ENCODE measurements at regions not wholly inside any gene's neighbourhood (a gene's known extent, or its start where the extent isn't known, plus 50 kb on each side); places are given as distances from the start of the nearest gene placed in this dataset.

DNA sequence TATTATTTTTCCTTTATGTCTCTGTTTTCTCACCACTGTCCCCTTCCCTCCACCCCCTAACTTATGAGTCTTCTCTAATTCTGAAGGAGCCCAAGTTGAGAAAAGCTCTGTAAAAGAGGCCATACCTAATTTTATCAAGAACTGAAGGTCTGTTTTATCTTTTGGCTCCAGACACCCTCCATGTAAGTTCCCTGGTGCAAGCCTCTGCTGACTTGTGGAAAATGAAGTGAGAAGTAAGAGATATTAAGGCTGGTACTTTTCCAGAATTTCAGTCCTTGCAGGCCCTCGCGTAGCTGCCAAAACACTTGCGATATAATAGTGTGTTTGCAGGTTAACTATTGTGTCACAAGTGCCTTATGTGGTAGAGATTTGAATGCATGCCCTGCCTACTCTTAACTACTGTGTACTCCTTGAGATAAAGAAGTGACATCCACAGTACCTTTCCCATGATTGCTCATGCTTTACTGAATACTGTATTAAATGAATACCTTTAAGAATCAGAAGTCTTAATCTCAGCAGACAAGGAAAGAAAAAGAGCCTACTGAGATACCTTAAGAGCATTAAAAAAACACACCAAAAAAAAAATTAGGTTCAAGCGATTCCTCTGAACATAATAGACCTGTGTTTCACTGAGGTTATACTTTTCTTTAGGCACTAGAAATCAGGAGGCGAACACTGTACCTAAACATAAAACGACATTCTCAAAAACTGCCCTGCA is 143.6 kb upstream of the ZNF184 start:
- H3K4me1 ChIP-seq (ENCODE audit: control insufficient read depth, extremely low read depth, insufficient read depth, low read length), result peaks cover 7% of the 10 kb centered on the region
- peak overlapping the region; percentile 79 for H3K4me2 ChIP-seq (ENCODE audit: insufficient read depth, low read length)
- H2AFZ ChIP-seq (ENCODE audit: low read depth, low read length), result peak overlapping the region; percentile 78
- peaks cover 0 to 6% of the 10 kb centered on the region in 2 experiments for H3K27me3 ChIP-seq (ENCODE audit: control insufficient read depth in 2 of 2, insufficient read depth in 2 of 2, low read length in 2 of 2)
- dilution Hi-C loops (cut with MboI; ENCODE audit: extremely low pct_ligation_motif_present, low sequenced_read_pairs), result no loop called here
- H3K9ac ChIP-seq (replicated peaks; ENCODE audit: extremely low read depth, insufficient read depth, low read length), result no peak overlapping the region
- no TSS peak for BruUV-seq (replicated peaks)
- CTCF ChIA-PET, result interaction anchor here (1.0 to 4.6 kb wide), 4 partner anchors 7 to 98 kb away, joined by 3 to 30 read pairs (median 12); no protein-coding TSS in a partner anchor
- intact Hi-C loops (cut with micrococcal nuclease), result loop anchor here (5.0 to 10.0 kb wide), 2 partner anchors 71 to 278 kb away; a partner anchor contains a TSS
- no peaks in the 10 kb centered on the region for H4K20me1 ChIP-seq (replicated peaks; ENCODE audit: control insufficient read depth, extremely low read depth, insufficient read depth, low read length)
- peak overlapping the region in 1 of 3 experiments; percentile 68 for H3K4me3 ChIP-seq (replicated peaks in 1 of 3; ENCODE audit: insufficient read depth in 1 of 3, low read depth in 1 of 3, low read length in 3 of 3)
- DNase-seq (ENCODE audit: low read depth, low spot score) (no peak), FAIRE-seq (peak; percentile 26)
- no peaks in the 10 kb centered on the region for H3K9me1 ChIP-seq (replicated peaks; ENCODE audit: control insufficient read depth, extremely low read depth, insufficient read depth, low read length)
- POLR2A ChIA-PET, result interaction anchor here (0.5 kb wide), 1 partner anchor 440 kb away, joined by 6 read pairs; no protein-coding TSS in a partner anchor
- no peaks in the 10 kb centered on the region for H3K79me2 ChIP-seq (ENCODE audit: control insufficient read depth, insufficient read depth, low read length)
- TF ChIP-seq, protein P1, sequence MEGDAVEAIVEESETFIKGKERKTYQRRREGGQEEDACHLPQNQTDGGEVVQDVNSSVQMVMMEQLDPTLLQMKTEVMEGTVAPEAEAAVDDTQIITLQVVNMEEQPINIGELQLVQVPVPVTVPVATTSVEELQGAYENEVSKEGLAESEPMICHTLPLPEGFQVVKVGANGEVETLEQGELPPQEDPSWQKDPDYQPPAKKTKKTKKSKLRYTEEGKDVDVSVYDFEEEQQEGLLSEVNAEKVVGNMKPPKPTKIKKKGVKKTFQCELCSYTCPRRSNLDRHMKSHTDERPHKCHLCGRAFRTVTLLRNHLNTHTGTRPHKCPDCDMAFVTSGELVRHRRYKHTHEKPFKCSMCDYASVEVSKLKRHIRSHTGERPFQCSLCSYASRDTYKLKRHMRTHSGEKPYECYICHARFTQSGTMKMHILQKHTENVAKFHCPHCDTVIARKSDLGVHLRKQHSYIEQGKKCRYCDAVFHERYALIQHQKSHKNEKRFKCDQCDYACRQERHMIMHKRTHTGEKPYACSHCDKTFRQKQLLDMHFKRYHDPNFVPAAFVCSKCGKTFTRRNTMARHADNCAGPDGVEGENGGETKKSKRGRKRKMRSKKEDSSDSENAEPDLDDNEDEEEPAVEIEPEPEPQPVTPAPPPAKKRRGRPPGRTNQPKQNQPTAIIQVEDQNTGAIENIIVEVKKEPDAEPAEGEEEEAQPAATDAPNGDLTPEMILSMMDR (IDR thresholded peaks at IDR 0.05; ENCODE audit: extremely low read depth in 1 of 2, insufficient read depth in 1 of 2, low read depth in 1 of 2, low read length in 2 of 2), result no peak
- TF ChIP-seq GATA2 (IDR thresholded peaks at IDR 0.05; ENCODE audit: insufficient read depth, insufficient read length, low read depth, low read length) (no peak), MYC (IDR thresholded peaks at IDR 0.05; ENCODE audit: low read depth, low read length) (no peak), POLR2AphosphoS5 (IDR thresholded peaks at IDR 0.05; ENCODE audit: insufficient read depth, low read depth, low read length) (no peak), JUN (IDR thresholded peaks at IDR 0.05; ENCODE audit: borderline replicate concordance, insufficient read depth, insufficient read length, low read depth) (no peak), POLR2A (IDR thresholded peaks at IDR 0.05; ENCODE audit: low read depth, low read length) (no peak), FOS (IDR thresholded peaks at IDR 0.05; ENCODE audit: borderline replicate concordance, insufficient read depth, low read length) (no peak), EZH2 (IDR thresholded peaks at IDR 0.05; ENCODE audit: borderline replicate concordance, low read depth, low read length, severe bottlenecking) (no peak)
- TF ChIP-seq, protein P2, sequence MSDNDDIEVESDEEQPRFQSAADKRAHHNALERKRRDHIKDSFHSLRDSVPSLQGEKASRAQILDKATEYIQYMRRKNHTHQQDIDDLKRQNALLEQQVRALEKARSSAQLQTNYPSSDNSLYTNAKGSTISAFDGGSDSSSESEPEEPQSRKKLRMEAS (IDR thresholded peaks at IDR 0.05; ENCODE audit: insufficient read depth, insufficient read length), result no peak
- H3K27ac ChIP-seq (ENCODE audit: insufficient read depth, low read depth, low read length), result no peak overlapping the region
- H3K36me3 ChIP-seq (ENCODE audit: control insufficient read depth in 2 of 2, extremely low read depth in 1 of 2, insufficient read depth in 2 of 2, low read length in 2 of 2), result no peaks in the 10 kb centered on the region
- no peaks in the 10 kb centered on the region for H3K9me3 ChIP-seq (replicated peaks; ENCODE audit: control insufficient read depth, insufficient read depth, low read length)

Data from endothelial cell of umbilical vein (primary cell).